ENCODE measurements at regions not wholly inside any gene's neighbourhood (a gene's known extent, or its start where the extent isn't known, plus 50 kb on each side); places are given as distances from the start of the nearest gene placed in this dataset.
A peak's percentile ranks its signal among the peaks of the same experiment; 100 is the strongest.
"Not testable (repeated sequence)": the region's sequence is repeated elsewhere in the genome, so short reads cannot be mapped to it uniquely, and the experiment has no call there.

GRCh38 chr7:16271355-16271915, 149.9 kb downstream of the CRPPA start:
- peaks cover 18% of the 10 kb centered on the region for H3K4me1 Mint-ChIP-seq (ENCODE audit: low read depth)
- no peaks in the 10 kb centered on the region for H3K9me3 Mint-ChIP-seq
- DNase-seq, result no peak
- H3K27me3 Mint-ChIP-seq (ENCODE audit: insufficient read depth), result no peaks in the 10 kb centered on the region; the same call in 1 of the 2 replicates
- H3K4me3 Mint-ChIP-seq, result no peak overlapping the region
- H3K27ac Mint-ChIP-seq, result no peak overlapping the region
- no peak for TF ChIP-seq CTCF (IDR thresholded peaks at IDR 0.05)
- H3K36me3 Mint-ChIP-seq (ENCODE audit: low read depth), result no peaks in the 10 kb centered on the region

- DNase-seq, result no peak
- Mint-ChIP-seq H3K4me1 (ENCODE audit: low read depth) (peaks cover 18% of the 10 kb centered on the region), H3K27me3 (ENCODE audit: insufficient read depth) (no peaks in the 10 kb centered on the region; the same call in 1 of the 2 replicates), H3K36me3 (ENCODE audit: low read depth) (no peaks in the 10 kb centered on the region), H3K9me3 (no peaks in the 10 kb centered on the region), H3K27ac (no peak overlapping the region), H3K4me3 (no peak overlapping the region)
- no peak for TF ChIP-seq CTCF (IDR thresholded peaks at IDR 0.05)
Observed at GRCh38 chr7:16270844-16271243, 150.5 kb downstream of the CRPPA start.

- Mint-ChIP-seq H3K4me3 (no peak overlapping the region), H3K36me3 (ENCODE audit: low read depth) (no peaks in the 10 kb centered on the region), H3K4me1 (ENCODE audit: low read depth) (peaks cover 18% of the 10 kb centered on the region), H3K27me3 (ENCODE audit: insufficient read depth) (no peaks in the 10 kb centered on the region), H3K9me3 (no peaks in the 10 kb centered on the region), H3K27ac (no peak overlapping the region; the same call in 1 of the 2 replicates)
- TF ChIP-seq CTCF (IDR thresholded peaks at IDR 0.05), result no peak
- DNase-seq, result peak; percentile 48
Observed at GRCh38 chr7:16268821-16269768, 152.2 kb downstream of the CRPPA start.

- Mint-ChIP-seq H3K36me3 (ENCODE audit: low read depth) (no peaks in the 10 kb centered on the region), H3K9me3 (no peaks in the 10 kb centered on the region), H3K27me3 (ENCODE audit: insufficient read depth) (no peaks in the 10 kb centered on the region), H3K27ac (no peak overlapping the region), H3K4me1 (ENCODE audit: low read depth) (peaks cover 18% of the 10 kb centered on the region), H3K4me3 (no peak overlapping the region)
- DNase-seq, result no peak
- no peak for TF ChIP-seq CTCF (IDR thresholded peaks at IDR 0.05)
Observed at GRCh38 chr7:16267953-16268820, 153.2 kb downstream of the CRPPA start.

- H3K36me3 Mint-ChIP-seq (ENCODE audit: low read depth), result no peaks in the 10 kb centered on the region
- no peak for DNase-seq
- H3K27me3 Mint-ChIP-seq (ENCODE audit: insufficient read depth), result no peaks in the 10 kb centered on the region
- no peak overlapping the region for H3K27ac Mint-ChIP-seq
- no peaks in the 10 kb centered on the region for H3K9me3 Mint-ChIP-seq
- H3K4me1 Mint-ChIP-seq (ENCODE audit: low read depth), result peaks cover 10% of the 10 kb centered on the region
- H3K4me3 Mint-ChIP-seq, result no peak overlapping the region
- no peak for TF ChIP-seq CTCF (IDR thresholded peaks at IDR 0.05)
Observed at GRCh38 chr7:16266877-16267276, 154.5 kb downstream of the CRPPA start.

- not testable (repeated sequence) for H3K27me3 Mint-ChIP-seq (ENCODE audit: insufficient read depth); H3K27ac Mint-ChIP-seq; H3K36me3 Mint-ChIP-seq (ENCODE audit: low read depth); DNase-seq; H3K4me3 Mint-ChIP-seq; H3K9me3 Mint-ChIP-seq
- peaks cover 10% of the 10 kb centered on the region for H3K4me1 Mint-ChIP-seq (ENCODE audit: low read depth)
Observed at GRCh38 chr7:16266470-16266869, 154.9 kb downstream of the CRPPA start.

All from HFFc6 (cell line).